ENCODE measurements at regions not wholly inside any gene's neighbourhood (a gene's known extent, or its start where the extent isn't known, plus 50 kb on each side); places are given as distances from the start of the nearest gene placed in this dataset.

DNA sequence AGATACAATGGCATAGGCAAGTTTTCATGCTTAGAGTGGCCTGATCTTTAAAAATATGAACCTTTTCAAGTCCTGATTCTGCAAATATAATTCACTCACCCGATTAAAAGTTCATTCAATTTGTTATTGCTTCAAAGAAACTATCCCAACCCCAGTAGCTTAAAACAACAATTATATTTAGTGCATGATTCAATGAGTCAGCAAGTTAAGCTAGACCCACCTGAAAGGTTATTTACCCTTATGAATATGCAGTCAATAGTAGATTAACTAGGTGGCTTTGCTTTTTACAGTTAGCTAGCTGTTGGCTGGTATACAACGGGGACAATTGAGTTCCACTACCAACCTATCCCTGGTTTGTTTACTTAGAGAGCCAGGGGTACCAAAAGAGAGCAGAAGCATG, 95.6 kb upstream of the ANKEF1 start:
- TF ChIP-seq, protein P1, sequence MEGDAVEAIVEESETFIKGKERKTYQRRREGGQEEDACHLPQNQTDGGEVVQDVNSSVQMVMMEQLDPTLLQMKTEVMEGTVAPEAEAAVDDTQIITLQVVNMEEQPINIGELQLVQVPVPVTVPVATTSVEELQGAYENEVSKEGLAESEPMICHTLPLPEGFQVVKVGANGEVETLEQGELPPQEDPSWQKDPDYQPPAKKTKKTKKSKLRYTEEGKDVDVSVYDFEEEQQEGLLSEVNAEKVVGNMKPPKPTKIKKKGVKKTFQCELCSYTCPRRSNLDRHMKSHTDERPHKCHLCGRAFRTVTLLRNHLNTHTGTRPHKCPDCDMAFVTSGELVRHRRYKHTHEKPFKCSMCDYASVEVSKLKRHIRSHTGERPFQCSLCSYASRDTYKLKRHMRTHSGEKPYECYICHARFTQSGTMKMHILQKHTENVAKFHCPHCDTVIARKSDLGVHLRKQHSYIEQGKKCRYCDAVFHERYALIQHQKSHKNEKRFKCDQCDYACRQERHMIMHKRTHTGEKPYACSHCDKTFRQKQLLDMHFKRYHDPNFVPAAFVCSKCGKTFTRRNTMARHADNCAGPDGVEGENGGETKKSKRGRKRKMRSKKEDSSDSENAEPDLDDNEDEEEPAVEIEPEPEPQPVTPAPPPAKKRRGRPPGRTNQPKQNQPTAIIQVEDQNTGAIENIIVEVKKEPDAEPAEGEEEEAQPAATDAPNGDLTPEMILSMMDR (IDR thresholded peaks at IDR 0.05), result no peak
- H3K36me3 ChIP-seq, result no peaks in the 10 kb centered on the region
- intact Hi-C loops (cut with DNase I), result no loop called here
- no peak overlapping the region for H3K27ac ChIP-seq
- no peaks in the 10 kb centered on the region for H3K27me3 ChIP-seq
- H3K9me3 ChIP-seq, result peaks cover 0 to 3% of the 10 kb centered on the region in 2 donors
- no peak for ATAC-seq
- H3K4me3 ChIP-seq, result no peak overlapping the region
- H3K4me1 ChIP-seq, result no peaks in the 10 kb centered on the region
- no peak for DNase-seq

DNA sequence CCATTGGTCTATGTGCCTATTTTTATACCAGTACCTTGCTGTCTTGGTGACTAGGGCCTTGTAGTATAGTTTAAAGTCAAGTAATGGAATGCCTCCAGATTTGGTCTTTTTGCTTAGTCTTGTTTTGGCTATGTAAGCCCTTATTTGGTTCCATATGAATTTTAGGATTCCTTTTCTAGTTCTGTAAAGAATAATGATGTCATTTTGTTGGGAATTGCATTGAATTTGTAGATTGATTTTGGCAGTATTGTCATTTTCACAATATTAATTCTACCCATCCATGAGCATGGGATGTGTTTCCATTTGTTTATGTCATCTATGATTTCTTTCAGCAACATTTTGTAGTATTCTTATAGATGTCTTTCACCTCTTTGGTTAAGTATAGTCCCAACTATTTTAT, 96.4 kb upstream of the PAK5 start:
- H3K4me1 ChIP-seq, result no peaks in the 10 kb centered on the region
- DNase-seq (no peak), ATAC-seq (no peak)
- H3K27me3 ChIP-seq, result no peaks in the 10 kb centered on the region
- H3K27ac ChIP-seq, result no peak overlapping the region
- H3K36me3 ChIP-seq, result no peaks in the 10 kb centered on the region
- TF ChIP-seq, protein P1 (IDR thresholded peaks at IDR 0.05), result no peak
- intact Hi-C loops (cut with DNase I), result no loop called here
- peaks cover 0 to 3% of the 10 kb centered on the region in 2 donors for H3K9me3 ChIP-seq
- no peak overlapping the region for H3K4me3 ChIP-seq

GRCh38 chr20:9930142-9930541, 91.3 kb upstream of the PAK5 start:
- no peak for DNase-seq
- Histone ChIP-seq H3K9me3 (no peaks in the 10 kb centered on the region), H3K4me3 (no peak overlapping the region), H3K4me1 (no peaks in the 10 kb centered on the region), H3K27me3 (no peaks in the 10 kb centered on the region), H3K27ac (no peak overlapping the region), H3K36me3 (no peaks in the 10 kb centered on the region)
- ATAC-seq, result no peak
- intact Hi-C loops (cut with DNase I), result no loop called here
- TF ChIP-seq, protein P1 (IDR thresholded peaks at IDR 0.05), result no peak

- intact Hi-C loops (cut with DNase I), result no loop called here
- Histone ChIP-seq H3K4me3 (no peak overlapping the region), H3K27me3 (no peaks in the 10 kb centered on the region), H3K36me3 (no peaks in the 10 kb centered on the region), H3K4me1 (no peaks in the 10 kb centered on the region), H3K9me3 (no peaks in the 10 kb centered on the region), H3K27ac (no peak overlapping the region)
- TF ChIP-seq, protein P1 (IDR thresholded peaks at IDR 0.05), result no peak
- no peak for ATAC-seq
- no peak for DNase-seq
Measured at GRCh38 chr20:9928955-9929354, 90.1 kb upstream of the PAK5 start.

- no peak for ATAC-seq
- TF ChIP-seq, protein P1 (IDR thresholded peaks at IDR 0.05), result no peak
- no peaks in the 10 kb centered on the region for H3K27me3 ChIP-seq
Measured at GRCh38 chr20:9928281-9928737, 89.4 kb upstream of the PAK5 start.

More at GRCh38 chr20:9928281-9928737, 89.4 kb upstream of the PAK5 start:
- Histone ChIP-seq H3K36me3 (no peaks in the 10 kb centered on the region), H3K9me3 (no peaks in the 10 kb centered on the region), H3K27ac (no peak overlapping the region), H3K4me1 (no peaks in the 10 kb centered on the region), H3K4me3 (no peak overlapping the region)
- intact Hi-C loops (cut with DNase I), result no loop called here
- no peak for DNase-seq

Measured in left lung (tissue), 4 donors.